HepG2 (cell line): ENCODE measurements at regions not wholly inside any gene's neighbourhood (a gene's known extent, or its start where the extent isn't known, plus 50 kb on each side); places are given as distances from the start of the nearest gene placed in this dataset.

Experiments
- ELF4 ChIP-seq: sonication (generic); formaldehyde crosslinking; IDR thresholded peaks from 2 replicates; pipeline ENCODE4 v1.5.0; 2020; ENCODE audit warnings: missing genetic modification reagents, mild to moderate bottlenecking, moderate library complexity, borderline replicate concordance
- GATAD1 ChIP-seq: IDR thresholded peaks from 2 replicates; pipeline ENCODE4 v1.6.1; 2016; ENCODE audit warnings: missing genetic modification reagents, missing compliant biosample characterization
- IKZF4 ChIP-seq: sonication (generic); formaldehyde crosslinking; IDR thresholded peaks from 2 replicates; pipeline ENCODE4 v1.5.1; 2020; ENCODE audit warnings: borderline replicate concordance, mild to moderate bottlenecking, low read depth, missing genetic modification reagents; ENCODE audit errors: not compliant biosample characterization
- MTF1 ChIP-seq: sonication (generic); formaldehyde crosslinking; IDR thresholded peaks from 2 replicates; pipeline ENCODE4 v1.5.0; 2020; ENCODE audit warnings: missing genetic modification reagents
- NFKB2 ChIP-seq: sonication (generic); formaldehyde crosslinking; IDR thresholded peaks from 2 replicates; pipeline ENCODE4 v1.4.0; 2020; ENCODE audit warnings: missing genetic modification reagents, borderline replicate concordance
- NRL ChIP-seq: sonication (generic); formaldehyde crosslinking; IDR thresholded peaks from 2 replicates; pipeline ENCODE4 v1.5.0; 2020; ENCODE audit warnings: missing genetic modification reagents, mild to moderate bottlenecking, moderate library complexity, borderline replicate concordance
- RAD21 ChIP-seq: fragments of 450-650 bp; formaldehyde crosslinking; IDR thresholded peaks from 2 replicates; pipeline ENCODE4 v1.5.0; 2020; ENCODE audit warnings: mild to moderate bottlenecking
- YEATS4 ChIP-seq: sonication (generic); formaldehyde crosslinking; IDR thresholded peaks from 2 replicates; pipeline ENCODE4 v1.4.0; 2020; ENCODE audit warnings: missing genetic modification reagents, borderline replicate concordance
- ZNF235 ChIP-seq: sonication (generic); formaldehyde crosslinking; IDR thresholded peaks from 2 replicates; pipeline ENCODE4 v1.8.1; 2023; ENCODE audit warnings: mild to moderate bottlenecking, missing genetic modification reagents, borderline replicate concordance
- ZNF792 ChIP-seq: IDR thresholded peaks from 2 replicates; pipeline ENCODE4 v1.6.1; 2016
- TF ChIP-seq, protein P1 (sequence below): sonication (generic); formaldehyde crosslinking; IDR thresholded peaks from 2 replicates; pipeline ENCODE4 v1.9.0; 2021; ENCODE audit warnings: missing genetic modification reagents, borderline replicate concordance
- TF ChIP-seq, protein P2 (sequence below): sonication (generic); formaldehyde crosslinking; IDR thresholded peaks from 2 replicates; pipeline ENCODE4 v1.4.0; 2020; ENCODE audit warnings: mild to moderate bottlenecking, missing genetic modification reagents
- TF ChIP-seq, protein P3 (sequence below): IDR thresholded peaks from 2 replicates; pipeline ENCODE4 v1.6.1; 2016; ENCODE audit warnings: missing genetic modification reagents, missing compliant biosample characterization
- TF ChIP-seq, protein P4 (sequence below), 2 experiments: sonication (generic) in 1 of 2; formaldehyde crosslinking in 1 of 2; IDR thresholded peaks; 2 replicates each; pipeline versions ENCODE4 v1.5.1 to v1.6.1; 2011 to 2020; ENCODE audit warnings: borderline replicate concordance in 1 of 2, low read depth in 1 of 2, low read length in 1 of 2, mild to moderate bottlenecking in 1 of 2, missing genetic modification reagents in 1 of 2, moderate library complexity in 1 of 2
- TF ChIP-seq, protein P5 (sequence below): sonication (generic); formaldehyde crosslinking; IDR thresholded peaks from 2 replicates; pipeline ENCODE4 v1.5.0; 2020; ENCODE audit warnings: mild to moderate bottlenecking, missing genetic modification reagents, borderline replicate concordance
- TF ChIP-seq, protein P6 (sequence below): sonication (generic); formaldehyde crosslinking; IDR thresholded peaks from 2 replicates; pipeline ENCODE4 v1.5.1; 2020; ENCODE audit warnings: missing genetic modification reagents, mild to moderate bottlenecking, borderline replicate concordance

DNA sequence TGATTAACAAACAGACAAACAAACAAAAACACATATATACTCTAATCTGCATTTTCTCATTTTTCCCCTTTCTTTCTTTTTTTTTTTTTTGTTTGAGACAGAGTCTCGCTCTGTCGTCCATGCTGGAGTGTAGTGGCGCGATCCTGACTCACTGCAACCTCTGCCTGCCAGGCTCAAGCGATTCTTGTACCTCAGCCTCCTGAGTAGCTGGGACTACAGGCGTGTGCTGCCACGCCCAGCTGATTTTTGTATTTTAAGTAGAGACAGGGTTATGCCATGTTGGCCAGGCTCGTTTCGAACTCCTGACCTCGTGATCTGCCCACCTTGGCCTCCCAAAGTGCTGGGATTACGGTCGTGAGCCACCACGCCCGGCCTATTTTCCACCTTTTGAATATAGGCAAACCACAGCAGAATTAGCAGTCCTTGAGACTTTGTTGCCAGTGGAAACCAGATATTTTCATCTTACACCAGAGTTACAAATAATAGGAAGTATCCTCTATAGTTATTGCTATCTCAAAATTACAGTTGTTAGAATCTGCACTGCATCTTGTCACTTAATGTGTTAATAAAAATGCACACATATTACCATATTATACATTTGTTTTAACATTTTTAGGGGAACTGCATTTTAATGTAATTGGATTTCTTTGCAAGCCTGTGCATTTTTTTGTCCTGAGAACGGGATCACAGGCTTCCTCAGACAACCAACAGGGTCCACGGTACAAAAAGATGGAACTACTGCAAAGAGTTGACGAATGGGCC is 208.2 kb upstream of the ZNF217 start (continued):
- TF ChIP-seq, protein P1, sequence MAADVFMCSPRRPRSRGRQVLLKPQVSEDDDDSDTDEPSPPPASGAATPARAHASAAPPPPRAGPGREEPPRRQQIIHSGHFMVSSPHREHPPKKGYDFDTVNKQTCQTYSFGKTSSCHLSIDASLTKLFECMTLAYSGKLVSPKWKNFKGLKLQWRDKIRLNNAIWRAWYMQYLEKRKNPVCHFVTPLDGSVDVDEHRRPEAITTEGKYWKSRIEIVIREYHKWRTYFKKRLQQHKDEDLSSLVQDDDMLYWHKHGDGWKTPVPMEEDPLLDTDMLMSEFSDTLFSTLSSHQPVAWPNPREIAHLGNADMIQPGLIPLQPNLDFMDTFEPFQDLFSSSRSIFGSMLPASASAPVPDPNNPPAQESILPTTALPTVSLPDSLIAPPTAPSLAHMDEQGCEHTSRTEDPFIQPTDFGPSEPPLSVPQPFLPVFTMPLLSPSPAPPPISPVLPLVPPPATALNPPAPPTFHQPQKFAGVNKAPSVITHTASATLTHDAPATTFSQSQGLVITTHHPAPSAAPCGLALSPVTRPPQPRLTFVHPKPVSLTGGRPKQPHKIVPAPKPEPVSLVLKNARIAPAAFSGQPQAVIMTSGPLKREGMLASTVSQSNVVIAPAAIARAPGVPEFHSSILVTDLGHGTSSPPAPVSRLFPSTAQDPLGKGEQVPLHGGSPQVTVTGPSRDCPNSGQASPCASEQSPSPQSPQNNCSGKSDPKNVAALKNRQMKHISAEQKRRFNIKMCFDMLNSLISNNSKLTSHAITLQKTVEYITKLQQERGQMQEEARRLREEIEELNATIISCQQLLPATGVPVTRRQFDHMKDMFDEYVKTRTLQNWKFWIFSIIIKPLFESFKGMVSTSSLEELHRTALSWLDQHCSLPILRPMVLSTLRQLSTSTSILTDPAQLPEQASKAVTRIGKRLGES = 0 out of 2 replicates have a peak, but pooled peaks have one; percentile 16
- no peak for TF ChIP-seq IKZF4 (CRISPR knock-in tag)
- TF ChIP-seq ZNF235 (CRISPR knock-in tag) = 0 out of 2 replicates have a peak, but pooled peaks have one; percentile 28
- TF ChIP-seq RAD21 (CRISPR knock-in tag) = 0 out of 2 replicates have a peak, but pooled peaks have one; percentile 10
- TF ChIP-seq ZNF792 = no peak
- peak; percentile 22; the same call in 1 of the 2 replicates for TF ChIP-seq NRL (CRISPR knock-in tag)
- TF ChIP-seq, protein P2, sequence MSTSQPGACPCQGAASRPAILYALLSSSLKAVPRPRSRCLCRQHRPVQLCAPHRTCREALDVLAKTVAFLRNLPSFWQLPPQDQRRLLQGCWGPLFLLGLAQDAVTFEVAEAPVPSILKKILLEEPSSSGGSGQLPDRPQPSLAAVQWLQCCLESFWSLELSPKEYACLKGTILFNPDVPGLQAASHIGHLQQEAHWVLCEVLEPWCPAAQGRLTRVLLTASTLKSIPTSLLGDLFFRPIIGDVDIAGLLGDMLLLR (CRISPR knock-in tag) = no peak
- TF ChIP-seq, protein P3, sequence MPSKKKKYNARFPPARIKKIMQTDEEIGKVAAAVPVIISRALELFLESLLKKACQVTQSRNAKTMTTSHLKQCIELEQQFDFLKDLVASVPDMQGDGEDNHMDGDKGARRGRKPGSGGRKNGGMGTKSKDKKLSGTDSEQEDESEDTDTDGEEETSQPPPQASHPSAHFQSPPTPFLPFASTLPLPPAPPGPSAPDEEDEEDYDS (CRISPR knock-in tag) = no peak
- TF ChIP-seq, protein P4, sequence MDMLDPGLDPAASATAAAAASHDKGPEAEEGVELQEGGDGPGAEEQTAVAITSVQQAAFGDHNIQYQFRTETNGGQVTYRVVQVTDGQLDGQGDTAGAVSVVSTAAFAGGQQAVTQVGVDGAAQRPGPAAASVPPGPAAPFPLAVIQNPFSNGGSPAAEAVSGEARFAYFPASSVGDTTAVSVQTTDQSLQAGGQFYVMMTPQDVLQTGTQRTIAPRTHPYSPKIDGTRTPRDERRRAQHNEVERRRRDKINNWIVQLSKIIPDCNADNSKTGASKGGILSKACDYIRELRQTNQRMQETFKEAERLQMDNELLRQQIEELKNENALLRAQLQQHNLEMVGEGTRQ (IDR thresholded peaks at IDR 0.05; ENCODE audit: low read depth, low read length) = no peak
- TF ChIP-seq, protein P4 (CRISPR knock-in tag; IDR thresholded peaks at IDR 0.05; ENCODE audit: borderline replicate concordance) = 0 out of 2 replicates have a peak, but pooled peaks have one; percentile 11
- peak; percentile 7 for TF ChIP-seq YEATS4 (CRISPR knock-in tag)
- TF ChIP-seq, protein P5, sequence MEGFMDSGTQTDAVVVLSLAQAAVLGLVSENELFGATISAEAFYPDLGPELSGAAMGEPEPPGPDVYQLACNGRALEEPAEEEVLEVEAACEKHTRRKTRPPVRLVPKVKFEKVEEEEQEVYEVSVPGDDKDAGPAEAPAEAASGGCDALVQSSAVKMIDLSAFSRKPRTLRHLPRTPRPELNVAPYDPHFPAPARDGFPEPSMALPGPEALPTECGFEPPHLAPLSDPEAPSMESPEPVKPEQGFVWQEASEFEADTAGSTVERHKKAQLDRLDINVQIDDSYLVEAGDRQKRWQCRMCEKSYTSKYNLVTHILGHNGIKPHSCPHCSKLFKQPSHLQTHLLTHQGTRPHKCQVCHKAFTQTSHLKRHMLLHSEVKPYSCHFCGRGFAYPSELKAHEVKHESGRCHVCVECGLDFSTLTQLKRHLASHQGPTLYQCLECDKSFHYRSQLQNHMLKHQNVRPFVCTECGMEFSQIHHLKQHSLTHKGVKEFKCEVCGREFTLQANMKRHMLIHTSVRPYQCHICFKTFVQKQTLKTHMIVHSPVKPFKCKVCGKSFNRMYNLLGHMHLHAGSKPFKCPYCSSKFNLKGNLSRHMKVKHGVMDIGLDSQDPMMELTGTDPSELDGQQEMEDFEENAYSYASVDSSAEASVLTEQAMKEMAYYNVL (CRISPR knock-in tag) = 0 out of 2 replicates have a peak, but pooled peaks have one; percentile 8
- TF ChIP-seq ELF4 (CRISPR knock-in tag) = no peak
- peak; percentile 31; the same call in 1 of the 2 replicates for TF ChIP-seq NFKB2 (CRISPR knock-in tag)
- TF ChIP-seq, protein P6, sequence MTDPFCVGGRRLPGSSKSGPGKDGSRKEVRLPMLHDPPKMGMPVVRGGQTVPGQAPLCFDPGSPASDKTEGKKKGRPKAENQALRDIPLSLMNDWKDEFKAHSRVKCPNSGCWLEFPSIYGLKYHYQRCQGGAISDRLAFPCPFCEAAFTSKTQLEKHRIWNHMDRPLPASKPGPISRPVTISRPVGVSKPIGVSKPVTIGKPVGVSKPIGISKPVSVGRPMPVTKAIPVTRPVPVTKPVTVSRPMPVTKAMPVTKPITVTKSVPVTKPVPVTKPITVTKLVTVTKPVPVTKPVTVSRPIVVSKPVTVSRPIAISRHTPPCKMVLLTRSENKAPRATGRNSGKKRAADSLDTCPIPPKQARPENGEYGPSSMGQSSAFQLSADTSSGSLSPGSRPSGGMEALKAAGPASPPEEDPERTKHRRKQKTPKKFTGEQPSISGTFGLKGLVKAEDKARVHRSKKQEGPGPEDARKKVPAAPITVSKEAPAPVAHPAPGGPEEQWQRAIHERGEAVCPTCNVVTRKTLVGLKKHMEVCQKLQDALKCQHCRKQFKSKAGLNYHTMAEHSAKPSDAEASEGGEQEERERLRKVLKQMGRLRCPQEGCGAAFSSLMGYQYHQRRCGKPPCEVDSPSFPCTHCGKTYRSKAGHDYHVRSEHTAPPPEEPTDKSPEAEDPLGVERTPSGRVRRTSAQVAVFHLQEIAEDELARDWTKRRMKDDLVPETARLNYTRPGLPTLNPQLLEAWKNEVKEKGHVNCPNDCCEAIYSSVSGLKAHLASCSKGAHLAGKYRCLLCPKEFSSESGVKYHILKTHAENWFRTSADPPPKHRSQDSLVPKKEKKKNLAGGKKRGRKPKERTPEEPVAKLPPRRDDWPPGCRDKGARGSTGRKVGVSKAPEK (CRISPR knock-in tag) = 0 out of 2 replicates have a peak, but pooled peaks have one; percentile 21
- TF ChIP-seq GATAD1 (CRISPR knock-in tag) = no peak
- 0 out of 2 replicates have a peak, but pooled peaks have one; percentile 56 for TF ChIP-seq MTF1 (CRISPR knock-in tag)
